Muscle of leg (tissue), 3 donors: ENCODE measurements at regions not wholly inside any gene's neighbourhood (a gene's known extent, or its start where the extent isn't known, plus 50 kb on each side); places are given as distances from the start of the nearest gene placed in this dataset.

ENCODE experiments used
- DNase-seq: peaks from one replicate; pipeline ENCODE4 v3.0.0; 2013
- H3K27ac ChIP-seq: one replicate; pipeline ENCODE4 v1.5.1; 2013; ENCODE audit warnings: mild to moderate bottlenecking, low read length, control low read depth
- H3K27me3 ChIP-seq: one replicate; pipeline ENCODE4 v1.6.1; 2013; ENCODE audit warnings: low read length; ENCODE audit not compliant: control insufficient read depth, insufficient read depth
- H3K36me3 ChIP-seq: one replicate; pipeline ENCODE4 v1.6.1; 2013; ENCODE audit warnings: low read length; ENCODE audit not compliant: control insufficient read depth, insufficient read depth
- H3K4me1 ChIP-seq: one replicate; pipeline ENCODE4 v1.6.1; 2013; ENCODE audit warnings: low read length; ENCODE audit not compliant: control insufficient read depth, insufficient read depth
- H3K4me3 ChIP-seq: one replicate; pipeline ENCODE4 v1.5.1; 2013; ENCODE audit warnings: low read length, control low read depth
- H3K9me3 ChIP-seq: replicated peaks from 2 replicates; pipeline ENCODE4 v1.6.1; 2013; ENCODE audit warnings: low read depth, low read length; ENCODE audit not compliant: control insufficient read depth
- WGBS: methylation state at CpG from one replicate; pipeline ENCODE4 v1.1.5; 2013; ENCODE audit warnings: missing lambda C conversion rate; ENCODE audit not compliant: insufficient coverage; 5-methylcytosine and 5-hydroxymethylcytosine counted together

- no CpG with 5 or more reads among the region's 2 CpGs for WGBS
- Histone ChIP-seq H3K4me1 (no peaks in the 10 kb centered on the region), H3K27ac (no peak overlapping the region), H3K36me3 (no peaks in the 10 kb centered on the region), H3K9me3 (no peaks in the 10 kb centered on the region), H3K4me3 (no peak overlapping the region), H3K27me3 (no peaks in the 10 kb centered on the region)
- DNase-seq, result no peak
Observed at GRCh38 chr13:105127732-105128131, 1407.7 kb downstream of the EFNB2 start.

GRCh38 chr13:105121221-105121620 is 1414.2 kb downstream of the EFNB2 start:
- Histone ChIP-seq H3K27ac (no peak overlapping the region), H3K4me3 (no peak overlapping the region), H3K4me1 (no peaks in the 10 kb centered on the region), H3K36me3 (no peaks in the 10 kb centered on the region), H3K27me3 (no peaks in the 10 kb centered on the region), H3K9me3 (no peaks in the 10 kb centered on the region)
- WGBS, result no CpG with 5 or more reads among the region's 4 CpGs
- peak; percentile 16 for DNase-seq

DNA sequence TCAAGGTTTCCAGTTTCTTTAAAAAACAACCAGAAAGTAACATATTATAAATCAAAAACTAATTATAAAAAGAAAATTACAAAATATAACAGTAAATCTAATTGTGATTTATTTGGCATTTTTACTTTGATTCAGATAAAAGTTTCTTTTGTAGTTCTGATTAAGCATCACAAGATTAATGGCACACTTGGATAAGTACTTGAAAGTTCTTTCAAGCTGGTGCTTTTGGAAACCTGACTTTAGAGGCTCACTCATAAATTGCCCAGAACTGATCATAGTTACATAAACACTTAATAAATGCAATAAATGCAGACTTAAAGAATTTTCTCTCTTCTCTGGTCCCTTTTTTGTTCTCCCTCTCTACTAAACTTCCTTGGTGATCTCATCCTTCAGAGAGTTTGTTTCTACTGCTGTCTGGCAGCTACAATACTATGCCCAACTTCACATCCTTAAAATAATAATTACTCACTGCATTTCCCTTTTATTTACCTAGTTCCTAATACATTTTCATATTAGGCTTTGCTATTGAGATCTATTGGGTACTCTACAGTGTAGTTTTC is 1417.0 kb downstream of the EFNB2 start:
- Histone ChIP-seq H3K36me3 (no peaks in the 10 kb centered on the region), H3K4me1 (no peaks in the 10 kb centered on the region), H3K4me3 (no peak overlapping the region), H3K9me3 (peaks cover 2% of the 10 kb centered on the region), H3K27ac (no peak overlapping the region), H3K27me3 (no peaks in the 10 kb centered on the region)
- DNase-seq, result no peak

- Histone ChIP-seq H3K36me3 (no peaks in the 10 kb centered on the region), H3K4me3 (no peak overlapping the region), H3K9me3 (peaks cover 2% of the 10 kb centered on the region), H3K27ac (no peak overlapping the region), H3K27me3 (no peaks in the 10 kb centered on the region), H3K4me1 (no peaks in the 10 kb centered on the region)
- peak; percentile 43 for DNase-seq
Observed at GRCh38 chr13:105116966-105117365, 1418.5 kb downstream of the EFNB2 start.

DNA sequence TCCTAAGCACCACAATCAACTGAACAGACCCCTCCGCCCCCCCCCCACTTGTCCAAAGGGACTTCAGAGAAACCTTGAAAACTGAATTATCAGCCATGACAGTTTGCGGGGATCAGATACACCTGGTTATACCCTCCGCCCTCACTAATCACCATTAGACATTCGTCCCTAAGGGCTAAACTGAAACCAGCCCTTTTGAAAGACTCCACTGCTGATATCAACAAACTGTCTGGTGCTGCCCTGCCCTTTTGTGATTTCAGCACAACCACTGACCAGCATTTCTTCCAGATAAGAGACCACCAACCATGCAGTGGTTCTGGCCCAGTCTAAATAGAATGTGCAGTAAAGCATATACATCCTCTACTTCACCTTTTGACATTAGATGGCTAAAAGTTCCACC is 1422.9 kb downstream of the EFNB2 start:
- H3K4me3 ChIP-seq, result no peak overlapping the region
- no peaks in the 10 kb centered on the region for H3K27me3 ChIP-seq
- H3K36me3 ChIP-seq, result no peaks in the 10 kb centered on the region
- no peak for DNase-seq
- H3K4me1 ChIP-seq, result no peaks in the 10 kb centered on the region
- H3K27ac ChIP-seq, result no peak overlapping the region
- peaks cover 2% of the 10 kb centered on the region for H3K9me3 ChIP-seq
- WGBS, result 100% methylated on average over 3 of the region's 4 CpGs

GRCh38 chr13:105107781-105108180 is 1427.7 kb downstream of the EFNB2 start:
- WGBS, result 100% methylated on average over 2 of the region's 3 CpGs
- no peaks in the 10 kb centered on the region for H3K9me3 ChIP-seq
- H3K27me3 ChIP-seq, result no peaks in the 10 kb centered on the region
- no peak overlapping the region for H3K4me3 ChIP-seq
- DNase-seq, result no peak
- no peaks in the 10 kb centered on the region for H3K4me1 ChIP-seq
- H3K27ac ChIP-seq, result no peak overlapping the region
- no peaks in the 10 kb centered on the region for H3K36me3 ChIP-seq

- Histone ChIP-seq H3K27ac (no peak overlapping the region), H3K4me3 (no peak overlapping the region), H3K27me3 (no peaks in the 10 kb centered on the region), H3K36me3 (no peaks in the 10 kb centered on the region), H3K4me1 (no peaks in the 10 kb centered on the region), H3K9me3 (no peaks in the 10 kb centered on the region)
- DNase-seq, result no peak
- WGBS, result no CpG with 5 or more reads among the region's 4 CpGs
Observed at GRCh38 chr13:105105471-105105870, 1430.0 kb downstream of the EFNB2 start.

DNA sequence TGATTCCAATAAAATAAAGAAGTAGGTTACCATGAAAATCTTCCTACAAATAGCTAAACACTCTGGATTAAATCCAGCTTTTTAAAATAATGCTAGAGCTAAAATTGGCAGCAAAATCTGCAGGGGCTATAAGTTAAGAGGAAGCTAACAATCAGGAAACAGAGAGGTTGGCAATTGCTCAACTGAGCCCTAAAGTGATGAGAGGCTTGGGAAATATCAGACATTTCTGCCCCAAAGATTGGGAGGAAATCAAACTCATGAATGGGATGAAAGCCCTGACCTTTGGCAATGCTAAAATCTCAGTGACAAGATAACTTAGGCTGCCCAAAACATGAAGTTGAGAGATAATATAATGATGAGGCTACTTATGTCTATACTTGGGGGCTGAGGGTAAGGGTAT is 1437.9 kb downstream of the EFNB2 start:
- H3K4me3 ChIP-seq, result no peak overlapping the region
- no peaks in the 10 kb centered on the region for H3K27me3 ChIP-seq
- H3K36me3 ChIP-seq, result no peaks in the 10 kb centered on the region
- H3K27ac ChIP-seq, result no peak overlapping the region
- DNase-seq, result peak; percentile 60
- no peaks in the 10 kb centered on the region for H3K9me3 ChIP-seq
- no peaks in the 10 kb centered on the region for H3K4me1 ChIP-seq

DNA sequence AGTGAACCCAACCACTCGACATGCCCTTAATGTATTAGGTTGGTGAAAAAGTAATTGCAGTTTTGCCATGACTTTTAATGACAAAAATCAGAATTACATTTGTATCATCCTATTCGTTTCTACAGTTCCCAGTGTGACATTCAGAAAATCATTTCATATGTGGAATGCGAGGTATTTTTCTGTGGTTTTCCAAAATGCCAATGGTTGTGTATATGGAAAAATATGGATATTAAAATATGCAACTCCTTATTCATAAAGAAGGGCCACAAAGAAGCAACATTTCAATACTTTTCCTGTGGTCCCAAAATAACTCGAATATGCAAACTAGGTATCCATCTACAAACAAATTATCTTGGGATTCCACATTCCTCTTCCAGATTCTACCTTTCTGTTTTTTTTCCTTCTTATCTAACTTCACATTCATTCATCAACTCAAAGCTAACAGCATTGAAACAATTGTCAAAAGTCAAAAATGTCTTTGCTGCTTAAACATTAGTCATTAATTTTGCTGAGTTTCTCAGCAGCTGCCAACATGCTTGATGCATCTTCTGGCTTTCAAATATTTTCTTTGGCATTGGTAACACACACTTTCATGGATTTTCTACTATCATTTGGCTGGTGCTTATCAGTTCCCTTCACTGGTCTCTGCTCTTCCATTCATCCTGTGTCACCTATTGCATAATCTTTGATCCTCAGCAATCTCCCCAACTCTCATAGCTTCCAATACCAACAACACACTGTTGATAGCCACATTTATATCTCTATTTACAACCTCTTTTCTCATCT is 1445.4 kb downstream of the EFNB2 start:
- no peak for DNase-seq
- Histone ChIP-seq H3K36me3 (no peaks in the 10 kb centered on the region), H3K9me3 (no peaks in the 10 kb centered on the region), H3K27me3 (no peaks in the 10 kb centered on the region), H3K4me3 (no peak overlapping the region), H3K27ac (no peak overlapping the region), H3K4me1 (no peaks in the 10 kb centered on the region)
- 83% methylated on average over 1 of the region's 4 CpGs for WGBS

- no peak for DNase-seq
- WGBS, result 63% methylated on average over 2 of the region's 4 CpGs
- Histone ChIP-seq H3K4me1 (peaks cover 4% of the 10 kb centered on the region), H3K27me3 (no peaks in the 10 kb centered on the region), H3K36me3 (no peaks in the 10 kb centered on the region), H3K27ac (no peak overlapping the region), H3K9me3 (no peaks in the 10 kb centered on the region), H3K4me3 (no peak overlapping the region)
Observed at GRCh38 chr13:105087945-105088344, 1447.5 kb downstream of the EFNB2 start.

DNA sequence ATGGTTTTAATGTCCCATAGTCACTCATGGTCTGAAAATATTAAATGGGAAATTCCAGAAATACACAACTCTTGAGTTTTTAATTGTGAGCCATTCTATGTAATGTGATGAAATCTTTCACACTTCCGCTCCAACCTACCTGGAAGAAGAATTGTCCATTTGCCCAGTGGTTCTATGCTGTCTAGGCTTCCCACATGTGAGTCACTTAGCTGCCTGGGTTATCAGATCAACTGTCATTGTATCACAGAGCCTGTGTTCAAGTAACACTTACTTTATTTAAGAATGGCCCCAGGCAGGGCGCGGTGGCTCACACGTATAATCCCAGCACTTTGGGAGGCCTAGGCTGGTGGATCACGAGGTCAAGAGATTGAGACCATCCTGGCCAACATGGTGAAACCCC is 1450.5 kb downstream of the EFNB2 start:
- Histone ChIP-seq H3K36me3 (no peaks in the 10 kb centered on the region), H3K9me3 (no peaks in the 10 kb centered on the region), H3K4me1 (peaks cover 4% of the 10 kb centered on the region), H3K27ac (no peak overlapping the region), H3K4me3 (no peak overlapping the region), H3K27me3 (no peaks in the 10 kb centered on the region)
- WGBS, result no CpG with 5 or more reads among the region's 5 CpGs
- no peak for DNase-seq
